ENCODE measurements at regions not wholly inside any gene's neighbourhood (a gene's known extent, or its start where the extent isn't known, plus 50 kb on each side); places are given as distances from the start of the nearest gene placed in this dataset.

DNA sequence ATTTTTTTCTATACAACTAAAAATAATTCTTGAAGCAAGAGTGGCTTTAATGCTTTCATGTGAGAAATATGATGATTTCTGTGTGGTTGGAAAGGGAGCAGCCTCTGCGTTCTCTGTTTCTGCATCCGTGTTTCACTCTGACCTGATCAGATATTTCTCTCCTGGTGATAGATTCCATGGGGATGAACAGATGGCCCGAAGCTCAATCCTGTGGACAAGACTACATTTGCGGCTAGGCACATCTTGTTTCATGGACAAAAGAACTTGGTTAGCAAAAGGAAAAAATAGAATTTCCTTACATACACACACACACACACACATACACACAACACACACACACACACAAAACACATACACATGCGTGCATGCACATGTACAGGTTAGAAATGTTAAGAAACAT lies 218.2 kb upstream of the ADAMTS16 start:
- TF ChIP-seq EZH2 (IDR thresholded peaks at IDR 0.05; ENCODE audit: borderline replicate concordance, insufficient read depth, low read depth, low read length, poor library complexity, severe bottlenecking) (no peak), CTCF (IDR thresholded peaks at IDR 0.05) (no peak)
